H1 (cell line): ENCODE measurements at regions not wholly inside any gene's neighbourhood (a gene's known extent, or its start where the extent isn't known, plus 50 kb on each side); places are given as distances from the start of the nearest gene placed in this dataset.

Experiments used
- CTCF ChIA-PET: fragments of 300-600 bp; sonication (Branson Sonifier 250); formaldehyde crosslinking; loops from one replicate; lab custom pipeline; 2021; ENCODE audit not compliant: partially characterized antibody; lab: Charles Lee
- POLR2A ChIA-PET: fragments of 300-600 bp; sonication (Branson Sonifier 250); formaldehyde crosslinking; loops from one replicate; lab custom pipeline; 2021; ENCODE audit warnings: inconsistent platforms; ENCODE audit not compliant: partially characterized antibody; lab: Charles Lee
- DNase-seq, 2 experiments: peaks; one replicate each; pipeline versions ENCODE4 v3.0.0 to v3.0.0-alpha.2; 2010 to 2022; ENCODE audit warnings: low spot score in 2 of 2, low read depth in 1 of 2, mixed read lengths in 1 of 2
- FAIRE-seq: peaks from 2 replicates; lab custom pipeline; 2011; peaks lifted over from hg19 to GRCh38; lab: Jason Lieb, UNC
- H2AFZ ChIP-seq: 2 replicates; pipeline ENCODE4 v1.8.1; 2012; ENCODE audit warnings: low read length, inconsistent platforms
- H2AK5ac ChIP-seq: 2 replicates; pipeline ENCODE4 v1.6.1; 2013; ENCODE audit warnings: low read depth, low read length
- H2BK120ac ChIP-seq: replicated peaks from 2 replicates; pipeline ENCODE3; 2013; ENCODE audit warnings: low read depth, low read length, inconsistent platforms
- H2BK12ac ChIP-seq: 2 replicates; pipeline ENCODE4 v1.6.1; 2013; ENCODE audit warnings: low read depth, low read length
- H2BK15ac ChIP-seq: 2 replicates; pipeline ENCODE4 v1.6.1; 2013; ENCODE audit warnings: low read length
- H2BK20ac ChIP-seq: 2 replicates; pipeline ENCODE4 v1.6.1; 2013; ENCODE audit warnings: low read length
- H2BK5ac ChIP-seq: 2 replicates; pipeline ENCODE4 v1.6.1; 2013; ENCODE audit warnings: low read depth, low read length
- H3K14ac ChIP-seq: 2 replicates; pipeline ENCODE4 v1.6.1; 2013; ENCODE audit warnings: inconsistent platforms; ENCODE audit not compliant: insufficient read length
- H3K18ac ChIP-seq: 2 replicates; pipeline ENCODE4 v1.6.1; 2013; ENCODE audit warnings: low read length; ENCODE audit errors: extremely low read depth
- H3K23ac ChIP-seq: 2 replicates; pipeline ENCODE4 v1.6.1; 2013; ENCODE audit warnings: inconsistent platforms; ENCODE audit not compliant: insufficient read length
- H3K23me2 ChIP-seq: 2 replicates; pipeline ENCODE4 v1.6.1; 2013; ENCODE audit warnings: low read depth, low read length
- H3K27ac ChIP-seq: 2 replicates; pipeline ENCODE4 v1.6.1; 2011; ENCODE audit warnings: low read depth, low read length, inconsistent platforms
- H3K27me3 ChIP-seq, 4 experiments: replicated peaks in 1 of 4; 1 replicate in 1 of 4; 2 replicates in 3 of 4; pipeline versions ENCODE4 v1.6.1 to v1.8.1; 2011 to 2013; ENCODE audit warnings: low read length in 3 of 4, mild to moderate bottlenecking in 3 of 4, inconsistent platforms in 2 of 4, mixed read lengths in 2 of 4, moderate library complexity in 1 of 4; ENCODE audit not compliant: control insufficient read depth in 3 of 4, insufficient read depth in 3 of 4; ENCODE audit errors: extremely low read depth in 1 of 4
- H3K36me3 ChIP-seq, 4 experiments: 2 replicates each; pipeline versions ENCODE4 v1.6.1 to v1.8.1; 2011 to 2013; ENCODE audit warnings: mild to moderate bottlenecking in 4 of 4, low read length in 3 of 4, moderate library complexity in 2 of 4, control low read depth in 1 of 4, inconsistent platforms in 1 of 4; ENCODE audit not compliant: insufficient read depth in 4 of 4, control insufficient read depth in 2 of 4
- H3K4ac ChIP-seq: replicated peaks from 2 replicates; pipeline ENCODE3; 2013; ENCODE audit warnings: low read length, low read depth, mixed read lengths, inconsistent platforms; ENCODE audit not compliant: insufficient read length
- H3K4me1 ChIP-seq, 4 experiments: replicated peaks in 1 of 4; 1 replicate in 1 of 4; 2 replicates in 3 of 4; pipeline versions ENCODE4 v1.6.1 to v1.8.1; 2011 to 2013; ENCODE audit warnings: low read length in 3 of 4, inconsistent platforms in 2 of 4, mixed read lengths in 1 of 4; ENCODE audit not compliant: insufficient read depth in 4 of 4, control insufficient read depth in 3 of 4
- H3K4me2 ChIP-seq, 2 experiments: 2 replicates each; pipeline versions ENCODE4 v1.6.1 to v1.8.1; 2011 to 2013; ENCODE audit warnings: low read depth in 2 of 2, low read length in 2 of 2, control low read depth in 1 of 2, inconsistent platforms in 1 of 2, mild to moderate bottlenecking in 1 of 2; ENCODE audit not compliant: insufficient read depth in 1 of 2
- H3K4me3 ChIP-seq, 4 experiments: fragments of 200-600, 300-600 bp in 1 of 4; sonication (generic), shearing (Covaris generic), sonication (Bioruptor Twin) in 1 of 4; 2 replicates each; pipeline versions ENCODE4 v1.5.1 to v1.8.1; 2011 to 2016; ENCODE audit warnings: low read length in 4 of 4, low read depth in 3 of 4, control low read depth in 2 of 4, inconsistent platforms in 2 of 4, mild to moderate bottlenecking in 2 of 4, mixed read lengths in 1 of 4, moderate library complexity in 1 of 4; ENCODE audit not compliant: insufficient read depth in 2 of 4; ENCODE audit errors: extremely low read depth in 1 of 4
- H3K56ac ChIP-seq: replicated peaks from 2 replicates; pipeline ENCODE3; 2013; ENCODE audit warnings: low read depth, mild to moderate bottlenecking, mixed read lengths, low read length, inconsistent platforms; ENCODE audit not compliant: insufficient read length
- H3K79me1 ChIP-seq: 2 replicates; pipeline ENCODE4 v1.6.1; 2013; ENCODE audit warnings: low read depth, low read length, control low read depth
- H3K79me2 ChIP-seq, 2 experiments: 2 replicates each; pipeline versions ENCODE4 v1.6.1 to v1.8.1; 2012 to 2013; ENCODE audit warnings: low read length in 2 of 2, mild to moderate bottlenecking in 2 of 2, inconsistent platforms in 1 of 2; ENCODE audit not compliant: insufficient read depth in 2 of 2, control insufficient read depth in 1 of 2
- H3K9ac ChIP-seq, 4 experiments: replicated peaks in 1 of 4; 1 replicate in 1 of 4; 2 replicates in 3 of 4; pipeline versions ENCODE4 v1.6.1 to v1.8.1; 2011 to 2013; ENCODE audit warnings: low read depth in 3 of 4, low read length in 3 of 4, control low read depth in 2 of 4, mild to moderate bottlenecking in 2 of 4, moderate library complexity in 2 of 4, inconsistent platforms in 1 of 4; ENCODE audit errors: extremely low read depth in 1 of 4
- H3K9me3 ChIP-seq, 2 experiments: 2 replicates each; pipeline versions ENCODE4 v1.6.1 to v1.8.1; 2012 to 2013; ENCODE audit warnings: mild to moderate bottlenecking in 2 of 2, moderate library complexity in 2 of 2, control low read depth in 1 of 2, inconsistent platforms in 1 of 2, low read depth in 1 of 2, low read length in 1 of 2, mixed read lengths in 1 of 2; ENCODE audit not compliant: insufficient read depth in 2 of 2
- H4K20me1 ChIP-seq, 2 experiments: replicated peaks in 1 of 2; 2 replicates each; pipeline versions ENCODE3 to v1.8.1; 2011 to 2013; ENCODE audit warnings: inconsistent platforms in 2 of 2, low read length in 2 of 2, mild to moderate bottlenecking in 1 of 2; ENCODE audit not compliant: insufficient read depth in 2 of 2, control insufficient read depth in 1 of 2
- H4K5ac ChIP-seq: 2 replicates; pipeline ENCODE4 v1.6.1; 2013; ENCODE audit warnings: low read length, low read depth, mixed read lengths, inconsistent platforms; ENCODE audit not compliant: insufficient read length
- H4K8ac ChIP-seq: 2 replicates; pipeline ENCODE4 v1.8.0; 2013; ENCODE audit warnings: mild to moderate bottlenecking, moderate library complexity, low read length, inconsistent platforms; ENCODE audit not compliant: insufficient read depth; ENCODE audit errors: extremely low read depth
- H4K91ac ChIP-seq: replicated peaks from 2 replicates; pipeline ENCODE3; 2013; ENCODE audit warnings: low read length, mixed read lengths, inconsistent platforms; ENCODE audit not compliant: insufficient read length
- EP300 ChIP-seq, 2 experiments: IDR thresholded peaks; 1 replicate in 1 of 2; 2 replicates in 1 of 2; pipeline ENCODE4 v1.6.1; 2011 to 2012; ENCODE audit warnings: low read depth in 2 of 2, low read length in 2 of 2, mild to moderate bottlenecking in 2 of 2, borderline replicate concordance in 1 of 2, inconsistent platforms in 1 of 2, moderate library complexity in 1 of 2
- GABPA ChIP-seq: IDR thresholded peaks from 2 replicates; pipeline ENCODE4 v1.6.1; 2011; ENCODE audit warnings: mild to moderate bottlenecking, low read length, moderate library complexity, borderline replicate concordance; ENCODE audit not compliant: insufficient read depth
- HDAC2 ChIP-seq, 2 experiments: fragments of 300-600 bp in 1 of 2; sonication (generic) in 1 of 2; IDR thresholded peaks; 2 replicates each; pipeline ENCODE4 v1.6.1; 2011 to 2012; ENCODE audit warnings: low read depth in 2 of 2, low read length in 2 of 2, mild to moderate bottlenecking in 2 of 2, moderate library complexity in 2 of 2, borderline replicate concordance in 1 of 2, inconsistent platforms in 1 of 2
- KDM5A ChIP-seq: fragments of 200-600 bp; IDR thresholded peaks from 2 replicates; pipeline ENCODE4 v1.7.1; 2012; ENCODE audit warnings: mild to moderate bottlenecking, low read length, inconsistent platforms, mixed read lengths
- RFX5 ChIP-seq: IDR thresholded peaks from 2 replicates; pipeline ENCODE4 v1.6.1; 2011; ENCODE audit warnings: low read depth, low read length, improper control_type of control experiment, borderline replicate concordance
- WGBS, 2 experiments: shearing (Covaris generic) in 1 of 2; methylation state at CpG; one replicate each; pipeline versions ENCODE4 v1.1.6 to v1.1.7; 2013 to 2015; ENCODE audit warnings: low lambda C conversion rate in 2 of 2, mixed read lengths in 2 of 2, inconsistent platforms in 1 of 2, low coverage in 1 of 2, missing lambda C conversion rate in 1 of 2; ENCODE audit not compliant: insufficient replicate concordance in 2 of 2, insufficient coverage in 1 of 2, insufficient read length in 1 of 2; ENCODE audit errors: extremely low coverage in 1 of 2, missing lambda C conversion rate in 1 of 2; 5-methylcytosine and 5-hydroxymethylcytosine counted together
- TF ChIP-seq, protein P1 (sequence below): IDR thresholded peaks from 2 replicates; pipeline ENCODE4 v1.6.1; 2011; ENCODE audit warnings: low read depth, mild to moderate bottlenecking, low read length; ENCODE audit not compliant: insufficient read depth
- TF ChIP-seq, protein P2 (sequence below): IDR thresholded peaks from 2 replicates; pipeline ENCODE4 v1.6.1; 2012; ENCODE audit warnings: inconsistent platforms

DNA sequence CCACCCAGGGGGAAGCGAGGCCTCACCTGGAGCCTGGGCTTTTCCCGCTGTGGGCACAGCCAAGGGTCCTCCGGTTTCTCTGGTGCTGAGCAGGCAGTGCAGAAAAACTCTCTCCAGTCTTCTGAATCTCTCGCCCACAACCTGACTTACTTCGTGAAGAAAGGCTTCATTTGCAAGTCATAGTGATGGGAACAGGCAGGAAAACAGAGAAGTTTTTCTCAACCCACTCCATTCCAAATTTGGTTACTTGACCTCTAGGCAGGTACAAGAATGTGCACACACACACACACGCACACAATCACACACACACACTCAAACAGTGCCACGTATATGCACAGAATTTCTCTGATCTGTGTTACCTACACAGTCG is 524.5 kb downstream of the CD83 start:
- Histone ChIP-seq H3K4me2 (no peak overlapping the region), H2AFZ (no peak overlapping the region), H3K23ac (no peak overlapping the region), H3K4ac (peak overlapping the region; percentile 8), H3K4me3 (no peak overlapping the region), H4K91ac (no peak overlapping the region), H3K4me1 (peaks cover 16 to 28% (median 25%) of the 10 kb centered on the region in 4 experiments), H3K36me3 (no peaks in the 10 kb centered on the region), H2BK5ac (0 out of 2 replicates have a peak overlapping the region, but pooled peaks have one; percentile 2), H2AK5ac (peak overlapping the region; percentile 95), H2BK15ac (no peak overlapping the region), H3K9ac (no peak overlapping the region), H3K27me3 (peaks cover 0 to 2% (median 0%) of the 10 kb centered on the region in 4 experiments; a peak in 1 of 7 replicates), H2BK20ac (no peak overlapping the region), H2BK120ac (no peak overlapping the region), H4K20me1 (no peaks in the 10 kb centered on the region), H3K23me2 (peaks cover 2% of the 10 kb centered on the region; the same call in 1 of the 2 replicates), H3K9me3 (no peaks in the 10 kb centered on the region), H3K27ac (no peak overlapping the region), H4K5ac (no peak overlapping the region), H4K8ac (peak overlapping the region; percentile 19; the same call in 1 of the 2 replicates), H3K14ac (no peak overlapping the region), H2BK12ac (peak overlapping the region; percentile 83; the same call in 1 of the 2 replicates), H3K18ac (peak overlapping the region; percentile 39; the same call in 1 of the 2 replicates), H3K79me1 (no peaks in the 10 kb centered on the region; the same call in 1 of the 2 replicates), H3K79me2 (no peaks in the 10 kb centered on the region), H3K56ac (no peak overlapping the region)
- 68% methylated on average over 8 of the region's 8 CpGs; no CpG with 5 or more reads in 1 of the 2 experiments for WGBS, 2 experiments
- POLR2A ChIA-PET: no interaction called here
- CTCF ChIA-PET: no interaction called here
- FAIRE-seq (no peak), DNase-seq (no peak)
- TF ChIP-seq RFX5 (no peak), GABPA (no peak), HDAC2 (IDR thresholded peaks at IDR 0.05; ENCODE audit: borderline replicate concordance in 1 of 2, low read depth in 2 of 2, low read length in 2 of 2) (no peak), EP300 (IDR thresholded peaks at IDR 0.05; ENCODE audit: borderline replicate concordance in 1 of 2, low read depth in 2 of 2, low read length in 2 of 2) (no peak), KDM5A (no peak)
- TF ChIP-seq, protein P1, sequence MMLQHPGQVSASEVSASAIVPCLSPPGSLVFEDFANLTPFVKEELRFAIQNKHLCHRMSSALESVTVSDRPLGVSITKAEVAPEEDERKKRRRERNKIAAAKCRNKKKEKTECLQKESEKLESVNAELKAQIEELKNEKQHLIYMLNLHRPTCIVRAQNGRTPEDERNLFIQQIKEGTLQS: no peak
- TF ChIP-seq, protein P2, sequence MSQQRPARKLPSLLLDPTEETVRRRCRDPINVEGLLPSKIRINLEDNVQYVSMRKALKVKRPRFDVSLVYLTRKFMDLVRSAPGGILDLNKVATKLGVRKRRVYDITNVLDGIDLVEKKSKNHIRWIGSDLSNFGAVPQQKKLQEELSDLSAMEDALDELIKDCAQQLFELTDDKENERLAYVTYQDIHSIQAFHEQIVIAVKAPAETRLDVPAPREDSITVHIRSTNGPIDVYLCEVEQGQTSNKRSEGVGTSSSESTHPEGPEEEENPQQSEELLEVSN: no peak
